ENCODE measurements at regions not wholly inside any gene's neighbourhood (a gene's known extent, or its start where the extent isn't known, plus 50 kb on each side); places are given as distances from the start of the nearest gene placed in this dataset.

GRCh38 chr5:60417500-60418181, 282.3 kb downstream of the DEPDC1B start:
- Histone ChIP-seq H3K4me1 (ENCODE audit: control insufficient read depth, insufficient read depth, low read length) (no peaks in the 10 kb centered on the region), H3K9me3 (ENCODE audit: control insufficient read depth, low read length) (no peaks in the 10 kb centered on the region), H3K36me3 (ENCODE audit: control insufficient read depth, insufficient read depth, low read length) (no peaks in the 10 kb centered on the region), H3K27ac (ENCODE audit: low read depth, low read length) (peak overlapping the region; percentile 34), H3K27me3 (ENCODE audit: control insufficient read depth, insufficient read depth, low read length, poor library complexity, severe bottlenecking) (no peaks in the 10 kb centered on the region), H3K9ac (ENCODE audit: extremely low read depth, low read length, poor library complexity, severe bottlenecking) (no peak overlapping the region), H3K4me3 (ENCODE audit: low read length) (no peak overlapping the region)
- DNase-seq, result no peak
- H3K27ac Mint-ChIP-seq, result no peak overlapping the region
- H3K9me3 Mint-ChIP-seq, result peaks cover 18% of the 10 kb centered on the region
- TF ChIP-seq, protein P1, sequence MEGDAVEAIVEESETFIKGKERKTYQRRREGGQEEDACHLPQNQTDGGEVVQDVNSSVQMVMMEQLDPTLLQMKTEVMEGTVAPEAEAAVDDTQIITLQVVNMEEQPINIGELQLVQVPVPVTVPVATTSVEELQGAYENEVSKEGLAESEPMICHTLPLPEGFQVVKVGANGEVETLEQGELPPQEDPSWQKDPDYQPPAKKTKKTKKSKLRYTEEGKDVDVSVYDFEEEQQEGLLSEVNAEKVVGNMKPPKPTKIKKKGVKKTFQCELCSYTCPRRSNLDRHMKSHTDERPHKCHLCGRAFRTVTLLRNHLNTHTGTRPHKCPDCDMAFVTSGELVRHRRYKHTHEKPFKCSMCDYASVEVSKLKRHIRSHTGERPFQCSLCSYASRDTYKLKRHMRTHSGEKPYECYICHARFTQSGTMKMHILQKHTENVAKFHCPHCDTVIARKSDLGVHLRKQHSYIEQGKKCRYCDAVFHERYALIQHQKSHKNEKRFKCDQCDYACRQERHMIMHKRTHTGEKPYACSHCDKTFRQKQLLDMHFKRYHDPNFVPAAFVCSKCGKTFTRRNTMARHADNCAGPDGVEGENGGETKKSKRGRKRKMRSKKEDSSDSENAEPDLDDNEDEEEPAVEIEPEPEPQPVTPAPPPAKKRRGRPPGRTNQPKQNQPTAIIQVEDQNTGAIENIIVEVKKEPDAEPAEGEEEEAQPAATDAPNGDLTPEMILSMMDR (conservative IDR thresholded peaks at IDR 0.05), result no peak
- H3K4me3 Mint-ChIP-seq, result no peak overlapping the region
- H3K4me1 Mint-ChIP-seq, result no peaks in the 10 kb centered on the region
- H3K27me3 Mint-ChIP-seq (ENCODE audit: insufficient read depth), result no peaks in the 10 kb centered on the region
- 88 to 92% methylated on average over 2 of the region's 3 CpGs for WGBS, 2 experiments (ENCODE audit: insufficient coverage in 1 of 2, insufficient read length in 1 of 2)
- H3K36me3 Mint-ChIP-seq (ENCODE audit: low read depth), result no peaks in the 10 kb centered on the region

DNA sequence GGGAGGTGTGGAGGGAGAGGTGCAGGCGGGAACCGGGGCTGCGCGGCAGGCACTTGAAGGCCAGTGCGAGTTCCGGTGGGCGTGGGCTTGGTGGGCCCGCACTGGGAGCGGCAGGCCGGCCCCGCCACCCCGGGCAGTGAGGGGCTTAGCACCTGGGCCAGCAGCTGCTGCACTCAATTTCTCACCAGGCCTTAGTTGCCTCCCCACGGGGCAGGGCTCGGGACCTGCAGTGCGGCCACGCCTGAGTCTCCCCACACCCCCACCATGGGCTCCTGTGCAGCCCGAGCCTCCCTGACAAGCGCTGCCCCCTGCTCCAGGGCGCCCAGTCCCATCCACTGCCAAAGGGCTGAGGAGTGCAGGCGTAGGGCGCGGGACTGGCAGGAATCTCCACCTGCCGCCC, 284.5 kb downstream of the DEPDC1B start:
- Histone ChIP-seq H3K36me3 (ENCODE audit: control insufficient read depth, insufficient read depth, low read length) (no peaks in the 10 kb centered on the region), H3K4me1 (ENCODE audit: control insufficient read depth, insufficient read depth, low read length) (no peaks in the 10 kb centered on the region), H3K9me3 (ENCODE audit: control insufficient read depth, low read length) (no peaks in the 10 kb centered on the region), H3K27me3 (ENCODE audit: control insufficient read depth, insufficient read depth, low read length, poor library complexity, severe bottlenecking) (peaks cover 2% of the 10 kb centered on the region), H3K4me3 (ENCODE audit: low read length) (no peak overlapping the region), H3K9ac (ENCODE audit: extremely low read depth, low read length, poor library complexity, severe bottlenecking) (no peak overlapping the region), H3K27ac (ENCODE audit: low read depth, low read length) (no peak overlapping the region)
- Mint-ChIP-seq H3K9me3 (peaks cover 7% of the 10 kb centered on the region), H3K27me3 (ENCODE audit: insufficient read depth) (no peaks in the 10 kb centered on the region), H3K36me3 (ENCODE audit: low read depth) (no peaks in the 10 kb centered on the region), H3K27ac (no peak overlapping the region), H3K4me1 (no peaks in the 10 kb centered on the region), H3K4me3 (no peak overlapping the region)
- 82 to 91% methylated on average over 4 to 23 of the region's 23 CpGs for WGBS, 2 experiments (ENCODE audit: insufficient coverage in 1 of 2, insufficient read length in 1 of 2)
- DNase-seq, result no peak
- TF ChIP-seq, protein P1 (conservative IDR thresholded peaks at IDR 0.05), result no peak

GRCh38 chr5:60410427-60410826, 289.5 kb downstream of the DEPDC1B start:
- no peak overlapping the region for H3K27ac ChIP-seq (ENCODE audit: low read depth, low read length)
- TF ChIP-seq, protein P1 (conservative IDR thresholded peaks at IDR 0.05), result no peak
- 100% methylated on average over 1 of the region's 1 CpG; no CpG with 5 or more reads in 1 of the 2 experiments for WGBS, 2 experiments (ENCODE audit: insufficient coverage in 1 of 2, insufficient read length in 1 of 2)
- H3K36me3 ChIP-seq (ENCODE audit: control insufficient read depth, insufficient read depth, low read length), result no peaks in the 10 kb centered on the region
- H3K27me3 Mint-ChIP-seq (ENCODE audit: insufficient read depth), result no peaks in the 10 kb centered on the region
- DNase-seq, result no peak
- H3K9me3 Mint-ChIP-seq, result no peaks in the 10 kb centered on the region
- no peaks in the 10 kb centered on the region for H3K4me1 Mint-ChIP-seq
- no peak overlapping the region for H3K4me3 Mint-ChIP-seq
- H3K27ac Mint-ChIP-seq, result no peak overlapping the region
- H3K9ac ChIP-seq (ENCODE audit: extremely low read depth, low read length, poor library complexity, severe bottlenecking), result no peak overlapping the region
- H3K27me3 ChIP-seq (ENCODE audit: control insufficient read depth, insufficient read depth, low read length, poor library complexity, severe bottlenecking), result peaks cover 14% of the 10 kb centered on the region
- H3K4me3 ChIP-seq (ENCODE audit: low read length), result no peak overlapping the region
- H3K4me1 ChIP-seq (ENCODE audit: control insufficient read depth, insufficient read depth, low read length), result no peaks in the 10 kb centered on the region
- no peaks in the 10 kb centered on the region for H3K36me3 Mint-ChIP-seq (ENCODE audit: low read depth)
- H3K9me3 ChIP-seq (ENCODE audit: control insufficient read depth, low read length), result no peaks in the 10 kb centered on the region
